GM23248 (cell line): ENCODE measurements at regions not wholly inside any gene's neighbourhood (a gene's known extent, or its start where the extent isn't known, plus 50 kb on each side); places are given as distances from the start of the nearest gene placed in this dataset.

Experiments used
- EZH2 ChIP-seq: fragments of 200-600 bp; sonication (generic); IDR thresholded peaks from 2 replicates; pipeline ENCODE4 v1.6.1; 2018; ENCODE audit warnings: antibody characterized with exemption, mild to moderate bottlenecking; ENCODE audit not compliant: insufficient read depth, poor library complexity, severe bottlenecking
- EZH2phosphoT487 ChIP-seq: fragments of 200-600 bp; sonication (generic); IDR thresholded peaks from 2 replicates; pipeline ENCODE4 v1.6.1; 2018; ENCODE audit warnings: antibody characterized with exemption, moderate library complexity, mild to moderate bottlenecking, low read depth; ENCODE audit not compliant: insufficient read depth

DNA sequence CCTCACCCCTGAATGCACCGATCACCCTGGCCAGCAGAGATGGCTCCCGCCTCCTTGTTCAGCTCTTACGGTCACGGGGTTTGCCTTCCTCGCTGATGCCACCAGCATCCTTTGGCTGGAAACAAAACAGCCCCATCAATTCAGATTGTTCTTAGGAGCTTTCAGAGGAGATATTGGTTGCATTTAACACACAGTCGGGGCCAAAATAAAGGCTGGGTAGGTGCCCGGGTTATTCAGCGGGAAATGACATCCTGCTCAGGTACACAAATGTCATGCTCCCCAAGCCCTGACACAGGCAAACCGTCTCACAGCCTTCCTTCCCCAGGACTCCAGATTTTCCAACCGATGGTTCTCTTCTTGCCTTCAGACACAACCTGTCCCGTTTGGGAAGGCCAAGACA, 62.4 kb upstream of the MEF2A start:
- TF ChIP-seq EZH2 (no peak), EZH2phosphoT487 (no peak)
